ENCODE measurements at regions not wholly inside any gene's neighbourhood (a gene's known extent, or its start where the extent isn't known, plus 50 kb on each side); places are given as distances from the start of the nearest gene placed in this dataset.

- TF ChIP-seq CTCF (conservative IDR thresholded peaks at IDR 0.05; ENCODE audit: low read depth, low read length) (no peak), EZH2 (IDR thresholded peaks at IDR 0.05; ENCODE audit: low read length, unreplicated experiment) (no peak)
These were observed 310.0 kb downstream of the FOXA2 start for GRCh38 chr20:22274330-22274729.

Measured in PC-3 (cell line).